Activated T-cell treated with anti-CD3 and anti-CD28 coated beads for 48 hours (primary cell): ENCODE measurements at regions not wholly inside any gene's neighbourhood (a gene's known extent, or its start where the extent isn't known, plus 50 kb on each side); places are given as distances from the start of the nearest gene placed in this dataset.

Experiments used
- DNase-seq: peaks from one replicate; pipeline ENCODE4 v3.0.0-alpha.2; 2020; ENCODE audit warnings: low read depth

DNA sequence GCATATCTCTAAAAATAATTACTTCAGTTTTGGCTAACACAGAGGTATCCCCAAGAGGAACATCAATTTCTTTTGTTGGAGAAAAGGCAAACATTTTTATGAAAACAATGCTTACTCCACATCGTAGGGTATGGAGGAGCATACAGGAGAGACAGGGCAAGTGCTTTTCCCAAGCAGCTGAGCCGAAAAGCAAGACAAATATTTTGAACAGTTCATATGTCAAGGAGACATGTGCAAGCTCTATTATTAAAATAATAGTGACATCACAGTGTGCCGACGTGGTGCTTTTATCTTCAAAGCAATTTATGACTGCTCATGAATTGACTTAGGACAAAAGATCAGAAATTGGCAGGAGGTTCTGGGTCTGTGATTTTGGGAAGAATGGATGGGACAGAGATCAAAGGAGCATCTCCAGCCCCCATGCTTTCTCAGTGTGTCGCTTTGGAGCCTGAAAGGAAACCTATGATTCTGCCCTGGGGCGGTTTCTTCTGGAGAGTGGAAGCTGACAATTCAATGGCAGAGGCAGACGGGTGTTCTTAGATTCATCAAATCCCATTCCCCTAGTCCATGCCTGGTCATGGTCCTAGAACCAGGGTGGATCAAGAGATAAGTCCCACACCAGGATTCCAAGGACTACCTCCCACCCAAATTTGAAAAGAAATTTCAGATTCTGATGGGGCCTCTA is 97.1 kb downstream of the JCAD start:
- DNase-seq: no peak

DNA sequence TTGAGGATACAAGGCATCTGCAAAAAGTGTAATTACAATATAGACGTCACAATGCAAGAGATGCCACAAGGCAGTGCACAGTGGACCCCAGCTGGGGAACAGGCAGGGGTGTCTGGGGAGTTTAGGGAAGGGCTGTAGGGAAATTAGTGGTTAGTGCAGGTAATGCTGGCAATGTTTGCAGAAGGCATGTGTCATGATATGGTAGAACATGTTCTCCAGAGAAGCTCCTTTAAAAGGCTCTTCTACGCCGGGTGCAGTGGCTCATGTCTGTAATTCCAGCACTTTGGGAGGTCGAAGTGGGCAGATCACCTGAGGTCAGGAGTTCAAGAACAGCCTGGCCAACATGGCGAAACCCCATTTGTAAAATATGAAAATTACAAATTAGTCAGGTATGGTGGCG is 98.0 kb downstream of the JCAD start:
- no peak for DNase-seq

DNA sequence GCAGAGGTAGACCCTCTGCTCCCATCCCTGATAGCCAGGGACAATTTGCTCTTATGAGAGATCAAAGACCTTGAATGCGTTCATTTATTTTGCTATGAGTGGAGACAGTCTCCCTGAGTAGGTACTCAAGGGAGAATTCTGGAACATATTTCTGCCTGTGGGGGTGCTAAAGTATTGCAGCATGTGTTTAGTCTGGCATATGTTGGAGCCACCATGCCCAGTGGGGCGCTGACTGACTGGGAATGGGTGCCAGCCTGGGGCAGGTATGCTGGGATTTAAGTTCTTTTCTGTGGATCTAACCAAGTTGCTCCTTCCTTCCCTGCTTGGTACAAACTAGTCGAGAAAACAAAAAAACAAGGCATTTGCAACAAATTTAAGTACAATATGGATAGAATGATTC is 99.1 kb downstream of the JCAD start:
- no peak for DNase-seq

DNA sequence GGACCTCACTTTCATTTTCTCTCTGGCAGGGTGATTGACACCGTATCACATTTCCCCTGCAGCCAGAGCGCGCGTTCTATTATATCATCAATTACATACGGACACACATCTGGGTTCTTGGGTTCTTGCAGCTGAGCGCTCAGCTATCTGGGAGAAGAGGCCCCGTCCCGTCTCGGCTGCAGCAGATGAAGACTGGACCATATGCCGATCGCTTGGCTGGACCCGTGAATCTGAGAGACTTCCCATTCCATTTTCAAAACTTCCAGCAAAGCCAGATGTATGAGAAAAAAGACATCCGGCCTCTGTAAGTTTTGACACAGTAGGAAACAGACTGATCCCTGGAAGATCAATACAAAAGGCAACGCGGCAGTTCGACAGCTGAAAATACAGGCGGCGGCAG is 99.8 kb downstream of the JCAD start:
- no peak for DNase-seq

DNA sequence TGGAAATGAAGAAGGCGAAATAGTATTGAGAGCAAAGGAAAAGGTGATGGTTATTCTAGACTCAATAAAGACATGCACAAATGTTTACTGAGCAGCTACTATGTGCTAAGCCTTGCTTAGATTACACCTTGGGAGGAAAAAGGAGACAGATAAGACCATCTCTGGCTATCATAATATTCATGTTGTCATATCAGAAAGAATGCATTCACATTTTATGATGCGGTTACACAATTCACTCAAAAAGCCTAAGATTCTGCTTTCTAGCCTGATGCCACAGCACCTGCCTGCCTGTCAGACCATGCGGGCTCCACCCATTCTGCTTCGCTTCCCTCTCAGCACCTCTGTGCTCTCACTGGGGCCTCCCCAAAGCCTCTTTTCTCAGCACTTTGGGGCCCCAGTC is 100.9 kb downstream of the JCAD start:
- DNase-seq: no peak

DNA sequence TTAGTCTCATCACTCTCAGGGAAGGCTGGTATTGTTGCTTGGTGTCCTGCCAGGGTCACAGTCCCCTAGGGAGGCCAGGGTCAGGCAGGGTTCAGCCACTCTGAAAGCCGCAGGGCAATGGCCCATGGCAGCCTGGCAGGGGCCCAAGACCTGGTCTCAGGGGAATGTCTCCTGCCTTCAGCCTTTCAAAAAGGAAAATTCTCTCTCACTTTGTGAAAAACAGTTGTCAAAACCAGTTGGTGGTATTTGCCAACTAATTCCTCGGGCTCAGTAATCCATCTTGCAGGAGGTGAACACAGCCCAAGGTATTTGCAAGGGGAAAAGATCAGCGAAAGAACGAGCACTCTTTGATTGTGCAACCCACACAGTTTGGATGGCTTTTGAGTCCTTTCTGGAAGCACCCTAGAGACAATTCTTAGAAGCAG is 101.5 kb downstream of the JCAD start:
- no peak for DNase-seq

DNA sequence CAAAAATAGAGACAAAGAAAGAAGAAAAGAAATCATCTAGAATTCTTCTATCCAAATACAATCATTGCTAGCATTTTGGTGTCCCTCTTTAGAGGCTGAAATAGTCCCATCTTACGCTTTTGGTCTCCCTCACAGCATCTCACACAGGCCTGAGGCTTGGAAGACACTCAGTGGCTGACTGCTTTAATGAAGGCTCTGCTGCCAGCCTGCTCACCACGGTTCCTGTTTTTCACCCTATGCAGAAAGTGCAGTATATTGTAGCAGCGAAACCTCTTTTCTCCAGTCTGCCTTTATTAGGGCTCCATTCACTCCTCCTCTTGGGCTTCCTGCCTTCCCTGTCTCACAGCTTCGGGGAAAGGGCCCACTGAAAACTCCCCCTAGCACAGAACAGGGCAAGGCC is 102.2 kb downstream of the JCAD start:
- DNase-seq: no peak

DNA sequence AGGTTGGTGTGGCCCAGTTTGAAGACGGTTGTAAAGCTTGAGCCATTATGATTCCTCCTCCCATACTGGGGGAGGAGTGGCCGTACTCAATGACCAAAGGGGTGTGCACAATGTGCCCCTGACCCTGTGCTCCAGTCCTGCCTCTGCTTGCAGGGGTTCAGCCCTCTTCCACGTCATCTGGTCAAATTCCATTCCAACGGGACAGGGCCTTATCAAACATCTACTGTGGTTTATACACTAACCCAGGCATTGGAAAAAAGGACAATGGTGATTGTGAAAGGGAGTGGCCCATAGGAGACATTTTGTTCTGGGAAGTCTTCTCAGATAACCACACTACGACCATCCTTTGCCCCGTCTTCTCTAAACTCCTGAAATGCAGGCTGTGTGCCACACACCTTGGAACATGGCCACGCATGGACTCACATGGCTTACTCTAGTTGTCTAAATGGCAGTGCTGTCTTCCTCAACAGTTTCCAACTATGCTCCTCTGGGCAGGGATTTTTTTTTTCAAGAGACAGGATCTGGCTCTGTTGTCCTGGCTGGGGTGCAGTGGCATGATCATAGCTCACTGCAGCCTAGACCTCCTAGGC is 103.0 kb downstream of the JCAD start:
- DNase-seq: no peak

DNA sequence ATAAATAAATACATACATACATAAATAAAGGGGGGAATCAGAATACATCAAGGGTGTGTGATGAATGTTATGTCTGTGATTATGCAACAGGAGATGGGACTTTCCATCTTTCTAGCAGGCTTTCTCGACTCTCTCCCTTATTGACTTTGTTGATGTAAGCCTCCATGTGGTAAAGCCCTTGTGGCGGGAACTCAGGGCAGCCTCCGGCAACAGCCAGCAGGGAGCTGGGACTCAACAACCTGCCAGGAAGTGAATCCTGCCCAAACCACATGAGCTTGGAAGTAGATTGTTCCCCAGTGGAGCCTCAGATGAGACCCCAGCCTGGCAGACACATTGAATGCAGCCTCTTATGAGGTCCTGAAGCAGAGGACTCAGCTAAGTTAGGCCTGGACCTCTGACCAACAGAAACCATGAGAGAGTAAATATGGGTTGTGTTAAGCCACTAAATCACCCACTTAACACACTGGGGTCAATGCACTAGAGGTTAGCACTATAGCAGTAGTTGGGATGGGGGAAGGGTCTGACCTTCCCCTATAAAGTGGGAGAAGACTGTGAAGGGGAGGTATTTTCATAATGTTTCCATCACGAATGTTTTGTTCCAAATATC is 104.0 kb downstream of the JCAD start:
- no peak for DNase-seq

DNA sequence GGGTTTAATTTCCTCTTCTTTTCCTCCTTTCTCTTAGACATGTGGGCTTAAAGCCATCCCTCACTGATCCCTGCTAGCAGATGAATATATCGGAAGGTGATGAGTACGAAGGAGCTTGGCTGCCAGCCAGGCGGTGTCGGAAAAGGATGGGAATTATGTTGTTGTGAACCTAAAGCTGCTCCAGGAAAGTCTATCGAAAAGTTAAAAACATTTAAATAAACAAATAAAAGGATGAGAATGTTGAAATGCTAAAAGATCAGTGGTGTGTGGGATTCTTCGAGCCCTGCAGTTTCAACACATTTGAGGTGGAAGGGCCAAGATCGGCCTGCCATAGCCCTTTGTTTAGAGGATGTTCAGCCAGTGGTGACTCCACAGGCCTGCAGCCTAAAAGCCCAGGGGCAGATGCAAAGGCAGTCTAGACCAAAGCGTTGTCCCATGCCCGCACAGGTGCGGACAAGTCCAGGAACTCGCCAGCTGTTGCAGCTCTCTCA is 107.9 kb downstream of the JCAD start:
- DNase-seq: no peak

DNA sequence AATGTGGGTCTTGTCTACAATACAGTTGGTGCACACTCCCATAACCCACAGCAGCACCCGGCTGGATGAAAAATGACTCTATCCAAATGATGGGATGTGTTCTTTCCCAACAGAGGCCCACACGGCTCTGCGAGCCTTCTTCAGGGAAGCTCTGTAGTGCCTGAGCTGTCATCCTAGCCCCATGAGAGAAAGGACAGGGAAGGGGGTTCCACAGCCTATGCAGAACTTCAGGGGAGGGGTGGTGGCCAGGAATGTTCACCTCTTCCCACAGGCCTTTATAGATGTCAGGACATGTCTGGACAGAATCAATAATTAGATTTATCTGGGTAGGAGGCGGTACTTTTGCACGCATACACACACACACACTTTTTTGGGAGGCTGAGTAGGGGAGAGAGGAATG is 109.0 kb downstream of the JCAD start:
- no peak for DNase-seq

DNA sequence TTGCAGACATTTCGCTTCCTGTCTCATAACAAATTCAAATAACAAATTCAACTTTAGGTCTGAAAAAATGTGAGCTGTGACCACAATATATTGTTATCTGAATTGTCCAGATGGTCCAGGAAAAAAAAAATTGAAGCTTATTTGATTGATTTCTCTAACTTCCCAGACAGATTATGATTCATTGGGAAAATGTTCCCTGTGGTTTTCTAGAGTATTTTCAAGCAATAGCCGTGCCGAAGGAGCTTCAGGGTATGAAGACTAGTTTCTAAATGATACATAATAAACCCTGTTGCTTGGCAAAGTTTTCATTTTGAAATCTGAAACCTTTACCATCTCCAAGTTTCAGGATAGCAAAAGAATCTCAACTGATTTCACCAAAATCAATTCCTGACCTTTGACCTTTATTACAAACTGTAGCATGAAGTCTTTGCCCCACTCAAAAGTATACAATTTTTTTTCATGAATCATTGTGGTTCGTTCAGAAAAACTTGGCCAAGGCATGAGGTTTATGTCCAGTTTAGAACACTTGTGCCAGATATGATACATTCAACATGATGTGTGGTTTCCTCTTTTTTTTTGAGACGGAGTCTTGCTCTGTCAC is 109.9 kb downstream of the JCAD start:
- DNase-seq: no peak

DNA sequence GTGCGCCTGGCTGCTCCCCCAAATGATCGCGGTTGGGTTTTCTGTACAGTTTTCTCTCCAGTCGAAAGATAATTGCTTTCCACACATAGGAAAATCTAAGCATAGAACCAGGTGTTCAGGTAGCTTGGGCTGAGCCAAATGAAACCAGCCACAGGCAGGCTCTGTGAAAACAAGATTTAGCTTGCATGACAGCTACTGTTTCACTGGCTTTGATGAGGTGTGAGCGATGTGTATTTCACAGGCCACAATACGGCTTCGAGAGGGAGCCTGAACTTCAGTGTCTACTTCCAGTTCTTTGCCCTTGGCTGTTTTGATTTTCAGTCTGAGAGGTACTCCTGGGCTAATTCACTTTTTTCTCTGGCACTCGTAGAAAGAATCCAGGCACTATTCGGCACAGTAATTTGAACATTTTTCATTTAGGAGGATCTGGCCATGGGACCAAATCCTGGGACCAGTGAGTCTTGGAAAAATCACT is 110.5 kb downstream of the JCAD start:
- DNase-seq: peak; percentile 13

DNA sequence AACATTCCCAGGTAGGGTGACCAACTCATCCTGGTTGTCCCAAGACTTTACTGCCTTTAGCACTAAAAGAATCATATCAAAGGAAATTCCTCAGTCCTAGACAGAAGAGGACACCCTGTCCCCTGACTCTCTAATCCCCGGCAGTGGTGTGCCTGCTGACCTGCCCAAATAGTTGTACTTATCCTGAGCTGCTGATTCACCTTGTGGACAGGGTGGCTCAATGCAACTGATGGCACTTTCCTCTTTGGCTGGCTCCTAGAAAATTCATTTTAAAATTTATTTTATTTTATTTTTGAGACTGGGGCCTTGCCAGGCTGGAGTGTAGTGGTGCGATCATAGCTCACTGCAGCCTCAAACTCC is 111.7 kb downstream of the JCAD start:
- no peak for DNase-seq

DNA sequence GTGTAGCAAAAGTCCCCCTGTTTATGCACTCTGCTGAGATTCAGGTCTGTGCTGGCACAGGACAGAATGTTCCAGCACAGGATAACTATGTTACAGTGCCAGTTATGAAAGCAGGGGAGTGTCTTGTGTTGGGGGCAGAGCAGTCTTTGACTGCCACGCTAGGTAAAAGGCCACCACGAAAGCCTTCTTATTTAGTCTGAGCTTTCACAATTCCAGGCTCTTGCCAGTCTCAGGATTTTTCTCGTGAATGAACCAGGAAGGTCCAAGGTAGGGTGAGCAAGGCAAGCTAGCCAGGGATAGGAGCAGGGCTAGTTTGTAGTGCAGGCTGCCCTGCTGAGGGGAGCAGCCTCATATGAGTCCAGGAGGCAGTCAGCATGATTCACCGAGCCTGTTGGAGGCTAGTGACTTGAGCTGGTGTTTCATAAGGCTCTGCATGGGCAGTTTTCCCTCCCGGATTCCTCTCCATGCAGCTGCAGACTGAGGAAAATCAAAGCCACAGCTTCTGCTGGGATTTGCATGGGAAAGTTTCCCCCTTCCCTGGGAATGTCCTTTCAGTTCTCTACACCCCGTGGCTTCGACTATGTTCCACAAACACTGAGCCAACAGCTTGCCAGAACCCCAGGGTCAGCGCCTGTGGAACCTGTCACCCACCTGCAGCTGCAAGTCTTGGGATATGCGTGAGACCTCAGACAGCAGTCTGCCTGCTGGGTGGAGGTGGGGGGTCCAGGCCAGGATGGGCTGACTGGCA is 112.3 kb downstream of the JCAD start:
- DNase-seq: no peak

DNA sequence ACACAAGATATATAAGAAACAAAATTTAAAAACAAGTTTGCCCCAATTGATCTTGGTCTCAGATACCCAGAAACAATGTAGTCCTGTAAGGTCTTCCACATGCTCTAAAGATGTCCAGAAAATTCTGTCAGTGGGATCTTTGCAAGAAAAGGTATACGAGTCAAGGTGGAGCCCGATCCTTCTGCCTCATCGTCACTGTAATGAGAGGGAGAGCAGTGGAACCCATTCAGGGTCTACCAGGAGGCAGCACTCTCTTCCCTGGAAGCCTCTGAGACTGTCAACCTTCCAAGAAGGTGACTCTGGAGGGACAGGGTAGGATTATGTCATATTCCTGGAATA is 112.8 kb downstream of the JCAD start:
- DNase-seq: no peak

DNA sequence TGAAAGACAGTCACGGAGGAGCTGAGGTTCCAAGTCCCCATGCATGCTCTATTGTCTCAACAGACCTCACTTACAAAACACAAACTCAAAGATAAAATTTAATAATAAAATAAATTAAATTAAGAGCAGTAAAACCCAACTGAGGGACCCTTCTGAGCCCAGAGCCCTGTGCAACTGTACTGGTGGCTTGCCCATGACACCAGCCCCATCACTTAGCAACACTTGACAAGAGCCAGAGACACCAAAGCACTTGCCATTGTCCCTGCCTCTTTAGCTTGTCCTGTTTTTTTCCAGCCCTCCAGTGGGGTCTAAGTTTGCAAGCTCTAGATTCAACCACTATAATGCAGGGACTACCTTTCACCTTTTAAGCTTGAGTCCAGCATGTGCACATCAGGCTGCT is 117.9 kb downstream of the JCAD start:
- no peak for DNase-seq

DNA sequence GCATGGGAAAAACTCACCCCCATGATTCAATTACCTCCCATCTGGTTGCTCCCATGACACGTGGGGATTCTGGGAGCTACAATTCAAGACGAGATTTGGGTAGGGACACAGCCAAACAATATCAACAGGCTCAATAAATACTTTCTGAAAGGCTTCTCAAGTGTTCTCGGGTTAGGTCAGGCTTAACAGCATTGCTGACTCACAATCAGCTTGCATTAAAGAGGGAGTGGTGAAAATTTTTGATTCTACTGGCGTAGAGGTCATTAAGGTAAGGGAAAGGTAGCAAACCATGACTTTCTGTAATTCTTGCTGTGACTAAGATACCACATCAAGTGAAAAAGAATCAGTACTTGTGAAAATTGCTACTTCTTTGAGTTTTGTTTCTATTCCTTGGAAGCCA is 126.4 kb downstream of the JCAD start:
- no peak for DNase-seq

DNA sequence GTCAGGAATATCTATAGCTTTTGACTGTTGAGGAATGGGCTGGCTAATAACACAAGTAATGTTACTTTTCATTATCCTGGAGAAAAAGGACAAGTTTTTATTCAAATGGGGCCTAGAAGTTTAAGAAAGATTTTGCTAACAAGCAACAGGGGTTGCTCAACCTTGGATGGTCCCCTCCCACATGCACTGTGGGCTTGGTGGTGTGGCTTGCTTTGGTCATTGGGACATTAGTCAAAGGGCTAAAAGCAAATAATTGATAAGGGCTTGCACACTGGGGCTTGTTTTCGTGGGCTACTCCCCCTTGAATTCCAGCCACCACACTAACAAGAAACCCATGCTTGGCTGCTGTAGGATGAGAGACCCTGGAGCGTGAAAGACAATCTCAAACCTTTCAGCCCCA is 127.6 kb downstream of the JCAD start:
- no peak for DNase-seq

DNA sequence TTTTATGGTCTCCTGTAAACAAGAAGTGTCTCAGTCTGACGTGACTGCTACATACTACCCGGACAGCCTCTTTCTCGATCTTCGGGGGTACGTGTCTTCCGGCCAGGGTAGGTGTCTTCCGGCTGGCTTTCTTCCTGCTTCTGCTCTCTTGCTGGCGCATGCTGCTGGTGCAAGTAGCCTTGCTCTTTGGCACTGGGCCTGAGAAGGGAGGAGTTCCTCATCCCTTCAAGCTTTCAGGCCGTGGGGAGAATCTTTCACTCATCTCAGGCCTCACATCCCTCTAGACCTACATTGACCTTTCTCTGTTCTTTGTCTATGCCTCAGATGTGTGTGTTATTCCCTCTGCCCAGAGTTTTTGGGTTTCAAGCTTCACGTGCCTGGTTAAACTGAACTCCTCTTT is 130.4 kb downstream of the JCAD start:
- no peak for DNase-seq

DNA sequence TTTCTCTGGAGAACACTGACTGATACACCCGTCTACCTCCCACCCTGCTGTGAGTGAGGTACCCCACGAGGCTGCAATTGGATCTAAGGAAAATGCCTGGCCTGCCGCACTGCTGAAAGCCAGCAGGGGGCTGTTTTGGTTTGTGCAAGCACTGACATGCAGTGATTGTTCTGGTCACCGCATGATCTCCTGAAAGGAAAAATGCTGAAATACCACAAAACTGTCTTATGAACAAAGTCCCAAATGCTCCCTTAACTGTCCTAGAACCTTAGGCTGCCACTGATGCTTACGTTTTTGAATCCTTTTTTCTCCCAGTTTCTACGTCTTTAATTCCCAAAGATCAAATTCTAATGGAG is 132.7 kb downstream of the JCAD start:
- no peak for DNase-seq

DNA sequence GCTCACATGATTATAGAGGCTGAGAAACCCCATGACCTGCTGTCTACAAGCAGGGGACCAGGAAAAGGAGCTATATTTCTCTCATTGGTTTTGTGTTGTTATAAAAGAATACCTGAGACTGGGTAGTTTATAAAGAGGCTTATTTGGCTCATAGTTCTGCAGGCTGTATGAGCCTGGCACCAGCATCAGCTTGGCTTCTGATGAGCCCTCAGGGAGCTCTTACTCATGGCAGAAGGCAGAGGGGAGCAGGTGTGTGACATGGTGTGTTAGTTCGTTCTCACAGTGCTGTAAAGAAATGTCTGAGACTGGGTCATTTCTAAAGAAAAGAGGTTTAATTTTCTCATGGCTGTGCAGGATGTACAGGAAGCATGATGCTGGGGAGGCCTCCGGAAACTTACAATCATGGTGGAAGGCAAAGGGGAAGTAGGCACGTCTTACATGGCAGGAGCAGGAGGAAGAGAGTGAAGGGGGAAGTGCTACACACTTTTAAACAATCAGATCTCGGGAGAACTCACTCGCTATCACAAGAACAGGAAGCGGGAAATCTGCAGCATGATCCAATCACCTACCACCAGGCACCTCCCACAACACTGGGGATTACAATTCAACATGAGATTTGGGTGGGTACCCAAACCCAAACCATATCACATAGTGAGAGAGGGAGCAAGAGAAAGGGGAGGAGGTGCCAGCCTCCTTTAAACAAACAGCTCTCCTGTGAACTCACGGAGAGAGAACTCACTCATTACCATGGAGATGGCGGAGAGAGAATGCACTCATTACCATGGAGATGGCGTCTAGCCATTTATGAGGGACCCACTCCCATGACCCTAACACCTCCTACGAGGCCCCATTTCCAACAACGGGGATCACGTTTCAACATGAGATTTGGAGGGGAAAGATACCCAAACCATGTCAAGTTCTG is 133.4 kb downstream of the JCAD start:
- DNase-seq: no peak
